Stimulated activated CD4-positive, alpha-beta T cell treated with anti-CD3 and anti-CD28 coated beads, Interleukin-2, amount 100 ng/mL, for 48 hours (primary cell): ENCODE measurements at regions not wholly inside any gene's neighbourhood (a gene's known extent, or its start where the extent isn't known, plus 50 kb on each side); places are given as distances from the start of the nearest gene placed in this dataset.
"Not testable (repeated sequence)": the region's sequence is repeated elsewhere in the genome, so short reads cannot be mapped to it uniquely, and the experiment has no call there.

ENCODE experiments used
- DNase-seq, 2 donors: peaks; one replicate each; pipeline ENCODE4 v3.0.0-alpha.2; 2020

- DNase-seq: no peak
Observed at GRCh38 chr2:224260372-224261020, 141.4 kb downstream of the FAM124B start.

- DNase-seq: no peak
Observed at GRCh38 chr2:224259831-224260230, 142.1 kb downstream of the FAM124B start.

DNA sequence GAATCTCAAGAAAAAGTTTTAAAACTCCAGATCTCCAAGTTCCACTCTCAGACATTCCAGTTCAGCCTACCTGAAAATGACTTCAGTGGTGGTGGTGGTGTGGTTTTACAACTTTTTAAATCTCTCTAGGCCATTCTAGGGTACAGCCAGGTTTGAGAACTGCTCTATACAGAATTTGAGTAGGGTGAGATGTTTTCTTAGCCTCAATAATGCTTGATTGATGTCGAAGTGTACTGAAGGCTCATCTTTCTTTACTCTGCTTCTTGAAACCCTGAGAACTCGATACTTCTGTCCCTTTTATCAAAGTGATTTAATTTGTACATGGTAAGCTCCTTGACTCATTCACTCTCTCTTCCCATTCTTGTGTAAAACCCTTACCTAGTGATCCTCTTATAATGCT lies 143.8 kb downstream of the FAM124B start:
- DNase-seq: no peak

DNA sequence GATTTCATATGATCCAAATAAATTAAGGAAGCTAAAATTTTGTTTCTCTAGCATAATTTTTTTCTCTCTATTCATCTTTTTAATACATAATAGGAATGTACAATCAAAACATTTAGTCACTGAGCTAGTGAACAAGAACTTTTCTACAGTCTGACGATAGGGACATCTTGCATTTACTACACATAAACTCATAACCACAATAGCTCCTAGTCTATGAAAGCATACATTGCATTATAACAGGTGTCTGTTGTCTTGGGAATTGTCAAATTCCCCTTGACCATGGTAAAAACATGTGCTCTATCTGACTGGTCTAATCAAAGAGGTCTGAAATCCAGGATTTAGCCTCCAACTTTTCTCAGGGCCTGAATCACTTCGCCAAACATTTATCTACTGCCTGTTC lies 144.8 kb downstream of the FAM124B start:
- DNase-seq: no peak

DNA sequence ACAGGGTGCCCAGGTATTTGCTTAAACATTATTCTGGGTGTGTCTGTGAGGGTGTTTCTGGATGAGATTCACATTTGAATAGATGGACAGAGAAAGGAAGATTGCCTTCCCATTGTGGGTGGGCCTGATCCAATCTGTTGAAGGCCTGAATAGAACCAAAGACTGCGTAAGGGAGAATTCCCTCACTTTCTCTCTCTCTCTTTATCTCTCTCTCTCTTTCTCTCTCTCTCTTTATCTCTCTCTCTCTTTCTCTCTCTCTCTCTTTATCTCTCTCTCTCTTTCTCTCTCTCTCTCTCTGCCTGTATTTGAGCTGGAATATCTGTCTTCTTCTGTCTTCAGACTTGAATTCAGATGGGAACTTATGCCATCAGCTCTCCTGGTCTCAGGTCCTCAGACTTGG lies 148.4 kb downstream of the FAM124B start:
- no peak for DNase-seq

GRCh38 chr2:224252631-224253030 lies 149.3 kb downstream of the FAM124B start:
- no peak for DNase-seq

DNA sequence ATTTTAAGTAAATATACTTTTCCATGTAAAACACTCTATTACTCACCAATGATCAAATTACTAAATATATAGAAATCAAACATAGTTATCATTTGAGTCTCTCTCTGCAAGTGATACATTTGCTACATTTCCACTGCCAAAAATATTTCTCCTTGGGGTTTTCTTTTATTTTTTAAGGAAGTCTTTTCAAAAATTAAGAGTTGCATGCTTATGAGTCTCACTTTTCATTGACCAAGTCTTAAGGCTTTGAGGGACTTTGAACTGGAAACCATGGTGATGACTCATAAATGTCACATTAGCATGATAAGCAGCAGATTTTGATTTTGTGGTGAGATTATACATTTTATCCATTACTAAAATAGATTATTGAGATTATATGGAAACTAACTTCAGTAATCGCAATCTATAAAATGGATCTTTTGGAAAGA lies 152.9 kb downstream of the FAM124B start:
- DNase-seq: no peak

GRCh38 chr2:224242561-224242960 lies 159.3 kb downstream of the FAM124B start:
- no peak for DNase-seq

DNA sequence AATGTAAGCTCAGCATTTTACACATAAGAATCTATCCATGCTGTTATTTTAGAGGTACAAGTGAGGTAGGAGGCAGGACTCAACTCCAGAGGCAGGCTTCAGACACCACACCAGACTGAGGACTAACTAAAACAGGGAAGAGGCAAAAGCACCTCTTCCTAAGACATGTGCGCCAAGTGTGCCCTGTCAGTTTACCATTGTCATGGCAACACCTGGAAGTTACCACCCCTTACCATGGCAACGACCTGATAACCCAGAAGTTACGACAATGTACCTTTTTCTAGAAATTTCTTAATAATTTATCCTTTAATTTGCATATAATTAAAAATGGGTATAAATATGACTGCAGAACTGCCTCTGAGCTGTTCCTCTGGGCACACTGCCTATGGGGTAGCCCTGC lies 160.1 kb downstream of the FAM124B start:
- DNase-seq: no peak

DNA sequence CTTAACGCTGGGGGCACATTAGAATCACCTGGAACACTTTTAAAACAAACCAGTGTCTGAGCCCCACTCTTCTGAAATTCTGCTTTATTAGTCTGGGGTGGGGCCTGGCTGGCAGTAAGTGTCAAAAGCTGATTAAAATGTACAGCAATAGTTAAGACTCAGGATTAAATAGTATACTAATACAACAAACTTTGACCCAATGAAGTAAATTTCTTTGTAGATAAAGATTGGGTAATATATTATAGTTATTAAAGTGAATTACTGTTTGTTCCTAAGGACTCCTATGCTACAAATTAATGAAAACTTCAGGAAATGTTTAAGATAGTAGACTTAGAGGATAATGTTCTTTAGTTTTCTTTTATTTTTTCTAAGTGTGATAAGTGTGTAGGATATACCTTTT lies 160.9 kb downstream of the FAM124B start:
- DNase-seq: no peak

DNA sequence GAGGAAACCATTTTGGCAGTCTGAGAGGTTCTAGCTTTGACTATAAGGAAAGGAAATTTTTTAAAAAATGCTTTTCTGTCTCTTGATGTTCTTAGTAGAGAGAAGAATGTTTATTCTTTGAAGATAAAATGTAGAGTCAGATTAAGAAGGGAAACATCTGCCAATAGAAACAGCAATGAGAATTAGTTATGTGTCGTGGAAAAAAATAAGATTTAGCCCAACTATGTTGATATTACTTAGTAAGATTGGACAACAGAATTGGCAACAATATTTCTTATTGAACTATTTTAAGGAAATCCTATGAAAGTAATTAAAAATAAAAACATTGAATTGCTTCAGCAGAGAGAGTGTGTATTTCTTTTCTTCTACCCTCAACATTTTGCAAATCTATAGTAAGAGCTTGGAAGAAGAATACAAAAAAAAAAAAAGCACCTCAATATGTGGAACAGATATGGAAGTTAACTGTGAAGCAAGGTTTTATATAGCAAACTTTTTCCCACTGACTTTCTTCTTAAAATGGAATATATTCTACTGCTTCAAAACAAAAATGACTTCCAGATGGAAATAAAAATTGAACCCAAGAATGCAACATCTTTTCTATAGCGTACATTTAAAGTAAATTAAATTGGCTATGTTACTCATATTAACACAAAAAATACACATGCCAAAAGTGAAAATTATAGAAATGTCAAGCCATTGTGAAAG lies 177.9 kb downstream of the FAM124B start:
- DNase-seq: no peak

DNA sequence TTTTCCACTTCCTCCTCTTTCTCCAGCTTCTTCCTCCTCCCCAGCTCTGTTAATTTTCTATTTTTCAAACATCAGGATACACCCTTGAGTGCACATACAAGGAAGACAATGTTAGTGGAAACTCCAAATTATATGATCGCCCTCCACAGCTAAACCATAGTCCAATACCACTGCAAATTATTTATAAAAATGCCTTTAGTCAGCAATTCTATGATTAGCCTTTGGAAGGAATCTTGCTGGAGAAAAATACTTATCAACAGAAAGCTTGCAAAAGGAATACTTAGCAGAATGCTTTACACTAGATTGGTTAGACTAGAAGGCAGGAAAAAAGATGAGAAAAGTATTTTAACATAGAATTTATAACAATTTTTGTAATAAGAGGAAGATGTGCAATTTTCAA lies 178.9 kb downstream of the FAM124B start:
- no peak for DNase-seq

GRCh38 chr2:224222291-224222690 lies 179.6 kb downstream of the FAM124B start:
- DNase-seq: no peak

GRCh38 chr2:224221455-224221913 lies 180.4 kb downstream of the FAM124B start:
- DNase-seq: no peak

DNA sequence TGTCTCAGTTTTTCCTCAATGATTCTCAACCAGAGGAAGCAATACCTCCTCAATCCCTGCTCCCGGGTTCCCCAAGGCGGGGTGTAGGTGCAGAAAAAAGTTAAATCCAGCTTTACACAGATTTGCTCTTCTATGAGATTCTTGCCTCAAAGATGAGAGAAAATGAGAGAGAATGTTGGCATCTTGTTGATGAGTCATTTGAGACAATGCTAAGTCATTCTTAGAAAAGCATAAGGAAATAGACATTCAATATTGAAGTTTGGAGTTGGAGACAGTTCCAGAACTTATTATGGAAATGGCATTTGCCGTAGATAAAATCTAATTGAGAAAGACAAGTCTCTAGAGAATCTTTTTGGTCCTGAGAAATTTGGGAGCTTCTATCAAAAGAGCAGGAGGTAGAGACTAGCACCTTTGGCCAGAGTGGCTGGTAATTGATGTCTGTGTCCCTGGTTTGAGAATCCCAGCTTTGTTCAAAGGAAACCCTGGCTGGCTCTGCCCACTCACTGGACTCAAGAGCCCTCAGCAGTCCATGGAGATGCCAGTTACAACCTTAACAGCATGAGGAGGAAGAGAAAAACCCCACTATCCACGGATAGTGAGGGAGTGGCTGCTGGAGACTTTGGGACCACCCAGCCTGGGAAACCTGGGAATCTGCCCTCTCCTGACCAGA lies 181.2 kb downstream of the FAM124B start:
- no peak for DNase-seq

DNA sequence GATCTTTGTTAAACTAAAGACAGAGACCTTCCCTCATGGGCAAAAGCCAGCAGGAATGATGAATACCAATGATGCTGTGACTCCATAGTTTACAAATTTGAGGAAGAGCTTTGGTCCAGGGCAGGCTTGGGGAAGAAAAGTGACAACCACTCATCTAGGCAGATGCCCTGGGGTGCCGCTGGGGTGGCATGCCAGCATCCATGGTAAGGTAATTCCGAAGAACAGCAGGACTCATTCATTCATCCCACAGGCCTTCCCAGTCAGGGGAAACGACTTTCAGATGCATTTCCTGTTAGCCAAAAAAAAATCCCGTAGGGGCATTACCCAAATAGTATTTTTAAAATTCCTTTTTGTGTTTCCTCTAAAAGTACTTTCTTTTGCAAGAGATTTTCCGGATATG lies 180.7 kb upstream of the SERPINE2 start:
- no peak for DNase-seq

- DNase-seq: no peak
Observed at GRCh38 chr2:224217962-224218347, 178.9 kb upstream of the SERPINE2 start.

DNA sequence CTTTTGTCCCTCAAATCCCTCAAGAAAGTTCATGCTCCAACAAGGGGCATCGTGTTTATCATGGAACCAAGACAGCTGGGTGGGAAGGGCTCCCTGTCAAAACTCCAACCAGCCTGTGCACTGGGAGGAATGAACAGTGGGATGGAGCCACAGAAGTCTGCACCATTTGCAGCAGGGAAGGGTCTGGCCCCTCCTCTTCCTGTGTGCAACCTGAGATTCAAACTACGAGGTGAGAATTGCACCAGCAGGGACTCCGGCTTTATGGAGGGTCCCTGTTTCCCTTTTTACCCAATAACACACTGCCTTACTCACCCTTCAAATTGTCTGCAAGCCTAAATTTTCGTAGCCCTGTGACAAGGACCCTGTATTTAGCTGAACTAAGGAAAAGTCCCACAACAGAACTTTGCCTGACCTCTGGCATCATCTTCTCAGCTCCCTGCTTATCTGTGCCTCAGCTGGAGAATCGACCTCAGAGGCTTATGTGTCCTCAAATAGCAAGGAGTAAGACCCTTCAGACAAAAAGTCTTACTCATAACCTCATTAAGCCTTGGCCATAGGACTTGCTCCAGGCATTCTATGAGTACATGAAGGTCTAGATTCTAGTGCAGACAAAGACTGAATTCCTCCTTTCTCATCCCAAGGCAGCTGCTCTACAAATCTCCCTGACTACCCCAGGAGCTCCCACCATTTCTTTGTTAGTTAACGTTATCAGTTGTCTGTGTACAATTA lies 178.3 kb upstream of the SERPINE2 start:
- DNase-seq: no peak

GRCh38 chr2:224215611-224216010 lies 176.5 kb upstream of the SERPINE2 start:
- not testable (repeated sequence) for DNase-seq

GRCh38 chr2:224213396-224213795 lies 174.3 kb upstream of the SERPINE2 start:
- DNase-seq: no peak

GRCh38 chr2:224211791-224212190 lies 172.7 kb upstream of the SERPINE2 start:
- no peak for DNase-seq

DNA sequence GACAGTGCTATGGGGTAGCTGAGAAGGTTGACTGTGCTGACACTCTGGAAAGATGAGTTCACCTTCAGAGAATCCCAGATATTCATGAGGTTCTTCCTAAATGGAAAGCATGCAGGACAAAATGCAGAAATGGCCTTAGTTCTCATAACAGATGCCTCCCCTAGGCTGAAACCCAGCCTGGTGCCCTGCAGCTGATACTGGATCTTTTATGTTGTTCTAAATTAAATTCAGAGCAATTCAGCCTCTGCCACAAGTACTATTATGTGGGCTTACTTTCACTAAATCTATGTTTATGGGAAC lies 172.0 kb upstream of the SERPINE2 start:
- no peak for DNase-seq

DNA sequence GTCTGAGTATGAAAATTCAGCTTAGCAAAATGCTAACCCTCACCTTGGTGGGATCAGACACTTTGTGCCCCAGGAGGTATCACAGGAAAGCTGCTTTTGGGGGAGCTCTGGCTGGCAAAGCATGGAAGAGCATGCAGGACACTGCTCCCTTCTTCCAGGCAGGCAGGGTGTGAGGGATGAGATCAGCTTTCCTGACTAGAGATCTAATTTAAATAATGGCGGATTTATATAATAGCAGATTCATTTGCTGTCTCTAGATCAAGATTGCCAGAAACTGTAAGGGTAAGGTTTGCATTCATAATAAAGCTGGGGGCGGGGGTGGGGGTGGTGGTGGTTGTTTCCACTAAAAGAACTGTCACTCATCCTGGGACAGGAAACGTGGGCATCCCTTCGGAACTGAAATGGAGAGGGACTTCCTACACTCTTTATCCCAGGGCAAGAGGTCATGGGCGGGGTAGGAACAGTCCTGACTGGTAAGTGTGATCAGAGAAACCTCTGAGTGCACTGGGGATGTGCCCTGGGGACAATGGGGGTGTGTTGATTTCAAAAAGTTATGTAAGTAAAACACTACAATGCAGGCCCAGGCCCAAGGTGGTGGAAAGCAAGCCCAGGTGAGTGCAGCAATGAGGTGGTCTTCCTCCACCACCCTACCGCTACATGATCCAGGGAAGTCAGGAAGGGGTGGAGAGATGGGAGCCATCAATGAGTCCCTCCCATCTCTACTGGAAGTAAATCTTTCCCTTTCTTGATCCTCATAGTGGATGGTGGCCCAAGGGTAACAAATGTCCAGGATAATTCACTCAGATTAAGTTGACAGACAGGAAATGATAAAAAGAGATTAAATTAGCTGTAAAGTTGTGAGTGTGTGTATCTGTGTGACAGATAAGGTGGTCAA lies 171.4 kb upstream of the SERPINE2 start:
- no peak for DNase-seq
